Loucy (cell line): ENCODE measurements at regions not wholly inside any gene's neighbourhood (a gene's known extent, or its start where the extent isn't known, plus 50 kb on each side); places are given as distances from the start of the nearest gene placed in this dataset.

Source experiments
- H2AFZ ChIP-seq: fragments of 200-600 bp; sonication (generic); 2 replicates; pipeline ENCODE4 v1.6.0; 2016; ENCODE audit warnings: antibody characterized with exemption, mild to moderate bottlenecking, low read length, moderate library complexity
- H3F3A ChIP-seq: fragments of 200-600 bp; 2 replicates; pipeline ENCODE4 v1.6.0; 2016; ENCODE audit warnings: antibody characterized with exemption, low read depth, mild to moderate bottlenecking
- H3K27me3 ChIP-seq: fragments of 200-600 bp; sonication (generic); 2 replicates; pipeline ENCODE4 v1.6.1; 2014; ENCODE audit warnings: low read length, mild to moderate bottlenecking; ENCODE audit not compliant: insufficient read depth, poor library complexity, severe bottlenecking
- H3K36me3 ChIP-seq: fragments of 200-600 bp; sonication (generic); 2 replicates; pipeline ENCODE4 v1.6.1; 2016; ENCODE audit warnings: low read length; ENCODE audit not compliant: insufficient read depth
- H3K4me1 ChIP-seq: fragments of 200-600 bp; sonication (generic); 2 replicates; pipeline ENCODE4 v1.5.1; 2014; ENCODE audit warnings: low read length, mild to moderate bottlenecking; ENCODE audit not compliant: insufficient read depth, poor library complexity, severe bottlenecking
- H3K4me2 ChIP-seq: fragments of 200-600 bp; sonication (generic); 2 replicates; pipeline ENCODE4 v1.6.0; 2014; ENCODE audit warnings: antibody characterized with exemption, low read length, low read depth, mild to moderate bottlenecking; ENCODE audit not compliant: poor library complexity, severe bottlenecking
- H3K4me3 ChIP-seq: fragments of 200-600 bp; sonication (generic); 2 replicates; pipeline ENCODE4 v1.5.1; 2014; ENCODE audit warnings: low read length, mild to moderate bottlenecking, mixed read lengths; ENCODE audit not compliant: poor library complexity, severe bottlenecking
- H3K79me2 ChIP-seq: fragments of 200-600 bp; sonication (generic); 2 replicates; pipeline ENCODE4 v1.6.1; 2014; ENCODE audit warnings: low read length; ENCODE audit not compliant: insufficient read depth
- H3K9ac ChIP-seq: fragments of 200-600 bp; sonication (generic); 2 replicates; pipeline ENCODE4 v1.6.0; 2014; ENCODE audit warnings: mild to moderate bottlenecking, low read depth, low read length, moderate library complexity; ENCODE audit not compliant: poor library complexity, severe bottlenecking
- H3K9me2 ChIP-seq: fragments of 200-600 bp; sonication (generic); replicated peaks from 2 replicates; pipeline ENCODE4 v1.6.1; 2016; ENCODE audit warnings: low read depth, low read length, mixed read lengths
- H3K9me3 ChIP-seq: fragments of 200-600 bp; sonication (generic); 2 replicates; pipeline ENCODE4 v1.6.1; 2014; ENCODE audit warnings: mild to moderate bottlenecking, antibody characterized with exemption, low read length, low read depth; ENCODE audit not compliant: insufficient read depth
- H4K20me1 ChIP-seq: fragments of 200-600 bp; sonication (generic); 2 replicates; pipeline ENCODE4 v1.6.0; 2014; ENCODE audit warnings: antibody characterized with exemption, low read length, mild to moderate bottlenecking; ENCODE audit not compliant: insufficient read depth, poor library complexity, severe bottlenecking
- CTCF ChIP-seq: fragments of 200-600 bp; sonication (generic); conservative IDR thresholded peaks from 2 replicates; pipeline ENCODE4 v1.5.1; 2014; ENCODE audit warnings: mild to moderate bottlenecking, antibody characterized with exemption, low read length
- EZH2phosphoT487 ChIP-seq: fragments of 200-600 bp; IDR thresholded peaks from 2 replicates; pipeline ENCODE4 v1.6.1; 2018; ENCODE audit warnings: antibody characterized with exemption, mild to moderate bottlenecking, moderate library complexity, borderline replicate concordance

- Histone ChIP-seq H2AFZ (no peak overlapping the region), H4K20me1 (no peaks in the 10 kb centered on the region), H3K4me2 (no peak overlapping the region), H3K27me3 (no peaks in the 10 kb centered on the region), H3K4me1 (no peaks in the 10 kb centered on the region), H3F3A (no peaks in the 10 kb centered on the region), H3K36me3 (no peaks in the 10 kb centered on the region), H3K9ac (no peak overlapping the region), H3K79me2 (no peaks in the 10 kb centered on the region), H3K9me3 (no peaks in the 10 kb centered on the region), H3K4me3 (no peak overlapping the region), H3K9me2 (no peaks in the 10 kb centered on the region)
- TF ChIP-seq EZH2phosphoT487: no peak
- TF ChIP-seq CTCF: no peak
Observed at GRCh38 chr6:156313037-156313436, 464.1 kb upstream of the ARID1B start.

GRCh38 chr6:156311291-156311690 is 465.9 kb upstream of the ARID1B start:
- no peak overlapping the region for H3K4me2 ChIP-seq
- H3K9ac ChIP-seq: no peak overlapping the region
- H2AFZ ChIP-seq: no peak overlapping the region
- TF ChIP-seq EZH2phosphoT487: no peak
- TF ChIP-seq CTCF: no peak
- no peaks in the 10 kb centered on the region for H3K36me3 ChIP-seq
- H3K9me2 ChIP-seq: no peaks in the 10 kb centered on the region
- no peaks in the 10 kb centered on the region for H3K9me3 ChIP-seq
- no peaks in the 10 kb centered on the region for H3K79me2 ChIP-seq
- H3K4me1 ChIP-seq: no peaks in the 10 kb centered on the region
- no peaks in the 10 kb centered on the region for H3F3A ChIP-seq
- no peak overlapping the region for H3K4me3 ChIP-seq
- no peaks in the 10 kb centered on the region for H3K27me3 ChIP-seq
- no peaks in the 10 kb centered on the region for H4K20me1 ChIP-seq

GRCh38 chr6:156310701-156311100 is 466.5 kb upstream of the ARID1B start:
- Histone ChIP-seq H3K27me3 (no peaks in the 10 kb centered on the region), H3K9me3 (no peaks in the 10 kb centered on the region), H3F3A (no peaks in the 10 kb centered on the region), H3K4me2 (no peak overlapping the region), H2AFZ (no peak overlapping the region), H3K9ac (no peak overlapping the region), H3K36me3 (no peaks in the 10 kb centered on the region), H3K79me2 (no peaks in the 10 kb centered on the region), H4K20me1 (no peaks in the 10 kb centered on the region), H3K9me2 (no peaks in the 10 kb centered on the region), H3K4me3 (no peak overlapping the region), H3K4me1 (no peaks in the 10 kb centered on the region)
- TF ChIP-seq CTCF (no peak), EZH2phosphoT487 (no peak)
